Peyer's patch (tissue), 4 donors: ENCODE measurements at regions not wholly inside any gene's neighbourhood (a gene's known extent, or its start where the extent isn't known, plus 50 kb on each side); places are given as distances from the start of the nearest gene placed in this dataset.

Experiments used
- CTCF ChIP-seq, 6 experiments: fragments of 450-650 bp in 4 of 6; fragments of 200-600 bp in 2 of 6; sonication (generic) in 1 of 6; IDR thresholded peaks; one replicate each; pipeline ENCODE4 v1.5.1; 2017 to 2019; ENCODE audit warnings: antibody characterized with exemption in 6 of 6, mild to moderate bottlenecking in 3 of 6, moderate library complexity in 1 of 6
- POLR2A ChIP-seq, 2 donors: fragments of 450-650 bp; IDR thresholded peaks; one replicate each; pipeline ENCODE4 v1.5.1; 2017; ENCODE audit warnings: antibody characterized with exemption in 2 of 2, mild to moderate bottlenecking in 2 of 2, moderate library complexity in 2 of 2

- TF ChIP-seq CTCF (IDR thresholded peaks at IDR 0.05) (no peak), POLR2A (IDR thresholded peaks at IDR 0.05) (no peak)
Measured at GRCh38 chr1:198105185-198105584, 51.6 kb upstream of the NEK7 start.
